ENCODE measurements at regions not wholly inside any gene's neighbourhood (a gene's known extent, or its start where the extent isn't known, plus 50 kb on each side); places are given as distances from the start of the nearest gene placed in this dataset.

- no peak overlapping the region for H3K27ac ChIP-seq (ENCODE audit: low read length, poor library complexity, severe bottlenecking)
- WGBS = 100% methylated on average over 1 of the region's 2 CpGs
- H3K79me1 ChIP-seq (replicated peaks; ENCODE audit: low read length, poor library complexity, severe bottlenecking) = no peaks in the 10 kb centered on the region
- H3K4me2 ChIP-seq (ENCODE audit: low read length, poor library complexity, severe bottlenecking) = no peak overlapping the region
- no peaks in the 10 kb centered on the region for H3K4me1 ChIP-seq (ENCODE audit: control insufficient read depth, insufficient read depth, low read depth, low read length)
- no peak overlapping the region for H3K18ac ChIP-seq (ENCODE audit: low read depth in 1 of 2, low read length in 2 of 2)
- H3K14ac ChIP-seq (ENCODE audit: low read length in 2 of 2) = no peak overlapping the region
- no peak overlapping the region for H3K4me3 ChIP-seq (ENCODE audit: insufficient read depth in 1 of 2, low read depth in 1 of 2, low read length in 2 of 2)
- H2BK12ac ChIP-seq (ENCODE audit: low read length in 2 of 2) = no peak overlapping the region
- no peak overlapping the region for H2BK15ac ChIP-seq (ENCODE audit: low read depth, poor library complexity, severe bottlenecking)
- H2BK5ac ChIP-seq (ENCODE audit: low read depth, low read length, poor library complexity, severe bottlenecking) = no peak overlapping the region
- peaks cover 0 to 3% of the 10 kb centered on the region in 2 experiments for H3K36me3 ChIP-seq (ENCODE audit: control insufficient read depth in 1 of 2, insufficient read depth in 2 of 2, low read depth in 1 of 2, low read length in 2 of 2)
- no peak for DNase-seq
- H4K8ac ChIP-seq (ENCODE audit: low read length) = no peak overlapping the region
- H3K27me3 ChIP-seq (ENCODE audit: control insufficient read depth in 1 of 2, insufficient read depth in 1 of 2, low read length in 2 of 2) = no peaks in the 10 kb centered on the region
- H2AFZ ChIP-seq (ENCODE audit: low read depth, low read length) = no peak overlapping the region
- H2BK120ac ChIP-seq (ENCODE audit: low read depth, low read length) = no peak overlapping the region
- H3K4ac ChIP-seq (ENCODE audit: low read depth in 1 of 2, low read length in 2 of 2) = no peak overlapping the region
- no peak overlapping the region for H3K9ac ChIP-seq (ENCODE audit: low read length)
- no peak overlapping the region for H4K91ac ChIP-seq (ENCODE audit: low read length)
- H3K9me3 ChIP-seq (ENCODE audit: control insufficient read depth, low read length) = peaks cover 17% of the 10 kb centered on the region
- H2AK5ac ChIP-seq (ENCODE audit: low read length, severe bottlenecking) = no peak overlapping the region
- H3K23ac ChIP-seq (ENCODE audit: low read length in 2 of 2) = no peak overlapping the region
These were observed 301.3 kb upstream of the GALNT5 start for GRCh38 chr2:156956161-156956560.

- H3K9me3 ChIP-seq (ENCODE audit: control insufficient read depth, low read length) = peaks cover 17% of the 10 kb centered on the region
- H3K79me1 ChIP-seq (replicated peaks; ENCODE audit: low read length, poor library complexity, severe bottlenecking) = no peaks in the 10 kb centered on the region
- no peaks in the 10 kb centered on the region for H3K27me3 ChIP-seq (ENCODE audit: control insufficient read depth in 1 of 2, insufficient read depth in 1 of 2, low read length in 2 of 2)
- no peak overlapping the region for H3K9ac ChIP-seq (ENCODE audit: low read length)
- H3K18ac ChIP-seq (ENCODE audit: low read depth in 1 of 2, low read length in 2 of 2) = no peak overlapping the region
- H2BK120ac ChIP-seq (ENCODE audit: low read depth, low read length) = no peak overlapping the region
- no peak overlapping the region for H3K4ac ChIP-seq (ENCODE audit: low read depth in 1 of 2, low read length in 2 of 2)
- WGBS = 89% methylated on average over 4 of the region's 4 CpGs
- H2BK12ac ChIP-seq (ENCODE audit: low read length in 2 of 2) = no peak overlapping the region
- peaks cover 0 to 3% of the 10 kb centered on the region in 2 experiments for H3K36me3 ChIP-seq (ENCODE audit: control insufficient read depth in 1 of 2, insufficient read depth in 2 of 2, low read depth in 1 of 2, low read length in 2 of 2)
- no peak overlapping the region for H4K91ac ChIP-seq (ENCODE audit: low read length)
- H3K4me3 ChIP-seq (ENCODE audit: insufficient read depth in 1 of 2, low read depth in 1 of 2, low read length in 2 of 2) = no peak overlapping the region
- no peak overlapping the region for H3K14ac ChIP-seq (ENCODE audit: low read length in 2 of 2)
- no peak overlapping the region for H2BK15ac ChIP-seq (ENCODE audit: low read depth, poor library complexity, severe bottlenecking)
- no peak overlapping the region for H2AFZ ChIP-seq (ENCODE audit: low read depth, low read length)
- no peaks in the 10 kb centered on the region for H3K4me1 ChIP-seq (ENCODE audit: control insufficient read depth, insufficient read depth, low read depth, low read length)
- H2AK5ac ChIP-seq (ENCODE audit: low read length, severe bottlenecking) = no peak overlapping the region
- no peak overlapping the region for H2BK5ac ChIP-seq (ENCODE audit: low read depth, low read length, poor library complexity, severe bottlenecking)
- no peak overlapping the region for H3K27ac ChIP-seq (ENCODE audit: low read length, poor library complexity, severe bottlenecking)
- no peak overlapping the region for H3K23ac ChIP-seq (ENCODE audit: low read length in 2 of 2)
- no peak overlapping the region for H4K8ac ChIP-seq (ENCODE audit: low read length)
- no peak for DNase-seq
- H3K4me2 ChIP-seq (ENCODE audit: low read length, poor library complexity, severe bottlenecking) = no peak overlapping the region
These were observed 299.1 kb upstream of the GALNT5 start for GRCh38 chr2:156958374-156958773.

- Histone ChIP-seq H2AFZ (ENCODE audit: low read depth, low read length) (no peak overlapping the region), H4K8ac (ENCODE audit: low read length) (no peak overlapping the region), H3K9me3 (ENCODE audit: control insufficient read depth, low read length) (peaks cover 17% of the 10 kb centered on the region), H2AK5ac (ENCODE audit: low read length, severe bottlenecking) (no peak overlapping the region), H3K18ac (ENCODE audit: low read depth in 1 of 2, low read length in 2 of 2) (no peak overlapping the region), H4K91ac (ENCODE audit: low read length) (no peak overlapping the region), H3K23ac (ENCODE audit: low read length in 2 of 2) (no peak overlapping the region), H3K27ac (ENCODE audit: low read length, poor library complexity, severe bottlenecking) (no peak overlapping the region), H3K4me1 (ENCODE audit: control insufficient read depth, insufficient read depth, low read depth, low read length) (no peaks in the 10 kb centered on the region), H3K4me2 (ENCODE audit: low read length, poor library complexity, severe bottlenecking) (no peak overlapping the region), H3K79me1 (replicated peaks; ENCODE audit: low read length, poor library complexity, severe bottlenecking) (no peaks in the 10 kb centered on the region), H2BK12ac (ENCODE audit: low read length in 2 of 2) (no peak overlapping the region), H3K27me3 (ENCODE audit: control insufficient read depth in 1 of 2, insufficient read depth in 1 of 2, low read length in 2 of 2) (no peaks in the 10 kb centered on the region), H2BK120ac (ENCODE audit: low read depth, low read length) (no peak overlapping the region), H3K4me3 (ENCODE audit: insufficient read depth in 1 of 2, low read depth in 1 of 2, low read length in 2 of 2) (no peak overlapping the region), H3K14ac (ENCODE audit: low read length in 2 of 2) (no peak overlapping the region), H3K9ac (ENCODE audit: low read length) (no peak overlapping the region), H3K4ac (ENCODE audit: low read depth in 1 of 2, low read length in 2 of 2) (no peak overlapping the region), H3K36me3 (ENCODE audit: control insufficient read depth in 1 of 2, insufficient read depth in 2 of 2, low read depth in 1 of 2, low read length in 2 of 2) (peaks cover 0 to 3% of the 10 kb centered on the region in 2 experiments), H2BK15ac (ENCODE audit: low read depth, poor library complexity, severe bottlenecking) (no peak overlapping the region), H2BK5ac (ENCODE audit: low read depth, low read length, poor library complexity, severe bottlenecking) (no peak overlapping the region)
- DNase-seq = no peak
- WGBS = 86% methylated on average over 4 of the region's 4 CpGs
These were observed 298.0 kb upstream of the GALNT5 start for GRCh38 chr2:156959481-156959880.

GRCh38 chr2:156982615-156983014 is 274.9 kb upstream of the GALNT5 start:
- no peak overlapping the region for H2BK120ac ChIP-seq (ENCODE audit: low read depth, low read length)
- no peak overlapping the region for H3K4me2 ChIP-seq (ENCODE audit: low read length, poor library complexity, severe bottlenecking)
- no peaks in the 10 kb centered on the region for H3K79me1 ChIP-seq (replicated peaks; ENCODE audit: low read length, poor library complexity, severe bottlenecking)
- H3K27ac ChIP-seq (ENCODE audit: low read length, poor library complexity, severe bottlenecking) = no peak overlapping the region
- no peak overlapping the region for H3K14ac ChIP-seq (ENCODE audit: low read length in 2 of 2)
- WGBS = no CpG with 5 or more reads among the region's 2 CpGs
- H3K4ac ChIP-seq (ENCODE audit: low read depth in 1 of 2, low read length in 2 of 2) = no peak overlapping the region
- no peak overlapping the region for H4K91ac ChIP-seq (ENCODE audit: low read length)
- no peak overlapping the region for H3K18ac ChIP-seq (ENCODE audit: low read depth in 1 of 2, low read length in 2 of 2)
- no peak overlapping the region for H3K9ac ChIP-seq (ENCODE audit: low read length)
- no peak overlapping the region for H2BK12ac ChIP-seq (ENCODE audit: low read length in 2 of 2)
- no peaks in the 10 kb centered on the region for H3K4me1 ChIP-seq (ENCODE audit: control insufficient read depth, insufficient read depth, low read depth, low read length)
- H3K36me3 ChIP-seq (ENCODE audit: control insufficient read depth in 1 of 2, insufficient read depth in 2 of 2, low read depth in 1 of 2, low read length in 2 of 2) = no peaks in the 10 kb centered on the region
- no peak overlapping the region for H4K8ac ChIP-seq (ENCODE audit: low read length)
- no peaks in the 10 kb centered on the region for H3K27me3 ChIP-seq (ENCODE audit: control insufficient read depth in 1 of 2, insufficient read depth in 1 of 2, low read length in 2 of 2)
- no peak overlapping the region for H2BK15ac ChIP-seq (ENCODE audit: low read depth, poor library complexity, severe bottlenecking)
- H2BK5ac ChIP-seq (ENCODE audit: low read depth, low read length, poor library complexity, severe bottlenecking) = no peak overlapping the region
- no peak overlapping the region for H2AK5ac ChIP-seq (ENCODE audit: low read length, severe bottlenecking)
- H3K23ac ChIP-seq (ENCODE audit: low read length in 2 of 2) = no peak overlapping the region
- H3K4me3 ChIP-seq (ENCODE audit: insufficient read depth in 1 of 2, low read depth in 1 of 2, low read length in 2 of 2) = no peak overlapping the region
- no peaks in the 10 kb centered on the region for H3K9me3 ChIP-seq (ENCODE audit: control insufficient read depth, low read length)
- no peak for DNase-seq
- H2AFZ ChIP-seq (ENCODE audit: low read depth, low read length) = no peak overlapping the region
